ENCODE measurements at regions not wholly inside any gene's neighbourhood (a gene's known extent, or its start where the extent isn't known, plus 50 kb on each side); places are given as distances from the start of the nearest gene placed in this dataset.
A peak's percentile ranks its signal among the peaks of the same experiment; 100 is the strongest.

GRCh38 chr2:67726416-67726815, 329.3 kb downstream of the ETAA1 start:
- TF ChIP-seq, protein P1, sequence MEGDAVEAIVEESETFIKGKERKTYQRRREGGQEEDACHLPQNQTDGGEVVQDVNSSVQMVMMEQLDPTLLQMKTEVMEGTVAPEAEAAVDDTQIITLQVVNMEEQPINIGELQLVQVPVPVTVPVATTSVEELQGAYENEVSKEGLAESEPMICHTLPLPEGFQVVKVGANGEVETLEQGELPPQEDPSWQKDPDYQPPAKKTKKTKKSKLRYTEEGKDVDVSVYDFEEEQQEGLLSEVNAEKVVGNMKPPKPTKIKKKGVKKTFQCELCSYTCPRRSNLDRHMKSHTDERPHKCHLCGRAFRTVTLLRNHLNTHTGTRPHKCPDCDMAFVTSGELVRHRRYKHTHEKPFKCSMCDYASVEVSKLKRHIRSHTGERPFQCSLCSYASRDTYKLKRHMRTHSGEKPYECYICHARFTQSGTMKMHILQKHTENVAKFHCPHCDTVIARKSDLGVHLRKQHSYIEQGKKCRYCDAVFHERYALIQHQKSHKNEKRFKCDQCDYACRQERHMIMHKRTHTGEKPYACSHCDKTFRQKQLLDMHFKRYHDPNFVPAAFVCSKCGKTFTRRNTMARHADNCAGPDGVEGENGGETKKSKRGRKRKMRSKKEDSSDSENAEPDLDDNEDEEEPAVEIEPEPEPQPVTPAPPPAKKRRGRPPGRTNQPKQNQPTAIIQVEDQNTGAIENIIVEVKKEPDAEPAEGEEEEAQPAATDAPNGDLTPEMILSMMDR (conservative IDR thresholded peaks at IDR 0.05) = no peak
- Mint-ChIP-seq H3K4me3 (no peak overlapping the region), H3K27ac (ENCODE audit: unreplicated experiment) (no peak overlapping the region), H3K4me1 (peaks cover 19% of the 10 kb centered on the region), H3K27me3 (ENCODE audit: low read depth) (peaks cover 6% of the 10 kb centered on the region), H3K36me3 (ENCODE audit: low read depth) (no peaks in the 10 kb centered on the region), H3K9me3 (no peaks in the 10 kb centered on the region)
- DNase-seq (ENCODE audit: low read depth, low spot score) = no peak

DNA sequence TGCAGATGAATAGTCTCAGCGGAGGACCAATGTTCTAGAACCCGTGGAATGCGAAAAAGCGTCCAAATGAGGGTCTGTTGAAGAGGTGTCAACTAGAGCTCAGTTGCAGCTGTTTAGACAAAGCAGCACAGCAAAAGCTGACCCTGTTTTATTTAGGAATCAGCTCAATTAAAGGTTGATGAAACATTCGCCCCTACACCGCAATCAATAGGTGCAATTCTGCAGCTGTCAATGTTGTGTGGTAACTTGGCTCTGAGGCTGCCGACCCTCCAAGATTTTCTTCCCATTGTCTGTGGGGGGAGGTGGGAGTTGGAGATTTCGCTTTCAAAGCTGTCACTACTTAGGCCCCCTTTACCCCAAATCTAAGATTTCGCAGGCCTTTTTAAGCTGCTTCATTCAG, 330.0 kb downstream of the ETAA1 start:
- Mint-ChIP-seq H3K4me1 (peaks cover 19% of the 10 kb centered on the region), H3K9me3 (no peaks in the 10 kb centered on the region), H3K36me3 (ENCODE audit: low read depth) (no peaks in the 10 kb centered on the region), H3K27ac (ENCODE audit: unreplicated experiment) (no peak overlapping the region), H3K27me3 (ENCODE audit: low read depth) (peaks cover 6% of the 10 kb centered on the region), H3K4me3 (no peak overlapping the region)
- DNase-seq (ENCODE audit: low read depth, low spot score) = no peak
- TF ChIP-seq, protein P1 (conservative IDR thresholded peaks at IDR 0.05) = no peak

DNA sequence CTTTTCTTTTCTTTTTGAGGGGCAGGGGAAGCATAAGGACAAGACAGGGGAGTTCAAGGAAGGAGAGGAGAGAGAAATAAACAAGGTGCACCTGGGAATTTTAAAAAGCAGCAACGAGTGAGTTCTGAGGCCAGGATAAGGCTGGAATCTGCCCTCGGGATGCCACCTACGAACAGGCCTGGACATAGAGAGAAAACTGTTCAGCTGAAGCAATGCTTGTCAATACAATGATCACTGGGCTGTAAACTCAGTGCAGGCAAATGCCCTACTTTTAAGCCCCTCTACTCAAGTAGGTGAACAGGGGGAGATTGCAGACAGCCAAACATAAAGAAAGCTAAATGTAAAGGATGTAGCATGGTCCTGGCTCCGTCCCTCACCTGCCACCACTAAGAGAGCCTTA, 330.5 kb downstream of the ETAA1 start:
- H3K4me3 Mint-ChIP-seq = no peak overlapping the region

GRCh38 chr2:67729474-67729873, 332.3 kb downstream of the ETAA1 start:
- TF ChIP-seq, protein P1 (conservative IDR thresholded peaks at IDR 0.05) = no peak
- H3K36me3 Mint-ChIP-seq (ENCODE audit: low read depth) = no peaks in the 10 kb centered on the region
- H3K4me3 Mint-ChIP-seq = no peak overlapping the region
- H3K4me1 Mint-ChIP-seq = peaks cover 19% of the 10 kb centered on the region
- H3K27me3 Mint-ChIP-seq (ENCODE audit: low read depth) = peaks cover 5% of the 10 kb centered on the region
- H3K9me3 Mint-ChIP-seq = no peaks in the 10 kb centered on the region
- H3K27ac Mint-ChIP-seq (ENCODE audit: unreplicated experiment) = no peak overlapping the region
- no peak for DNase-seq (ENCODE audit: low read depth, low spot score)

More for the DNA sequence above, 330.5 kb downstream of the ETAA1 start:
- DNase-seq (ENCODE audit: low read depth, low spot score) = no peak
- Mint-ChIP-seq H3K4me1 (peaks cover 19% of the 10 kb centered on the region), H3K9me3 (no peaks in the 10 kb centered on the region), H3K27me3 (ENCODE audit: low read depth) (peaks cover 6% of the 10 kb centered on the region), H3K27ac (ENCODE audit: unreplicated experiment) (no peak overlapping the region), H3K36me3 (ENCODE audit: low read depth) (no peaks in the 10 kb centered on the region)
- TF ChIP-seq, protein P1 (conservative IDR thresholded peaks at IDR 0.05) = no peak

- no peak overlapping the region for H3K4me3 Mint-ChIP-seq
- TF ChIP-seq, protein P1 (conservative IDR thresholded peaks at IDR 0.05) = peak; percentile 36
- DNase-seq (ENCODE audit: low read depth, low spot score) = peak; percentile 1
- H3K9me3 Mint-ChIP-seq = peaks cover 1% of the 10 kb centered on the region
- peaks cover 6% of the 10 kb centered on the region for H3K27me3 Mint-ChIP-seq (ENCODE audit: low read depth)
- no peaks in the 10 kb centered on the region for H3K4me1 Mint-ChIP-seq
- no peaks in the 10 kb centered on the region for H3K36me3 Mint-ChIP-seq (ENCODE audit: low read depth)
- H3K27ac Mint-ChIP-seq (ENCODE audit: unreplicated experiment) = no peak overlapping the region
Measured at GRCh38 chr2:67733517-67733916, 329.3 kb downstream of the C1D start.

DNA sequence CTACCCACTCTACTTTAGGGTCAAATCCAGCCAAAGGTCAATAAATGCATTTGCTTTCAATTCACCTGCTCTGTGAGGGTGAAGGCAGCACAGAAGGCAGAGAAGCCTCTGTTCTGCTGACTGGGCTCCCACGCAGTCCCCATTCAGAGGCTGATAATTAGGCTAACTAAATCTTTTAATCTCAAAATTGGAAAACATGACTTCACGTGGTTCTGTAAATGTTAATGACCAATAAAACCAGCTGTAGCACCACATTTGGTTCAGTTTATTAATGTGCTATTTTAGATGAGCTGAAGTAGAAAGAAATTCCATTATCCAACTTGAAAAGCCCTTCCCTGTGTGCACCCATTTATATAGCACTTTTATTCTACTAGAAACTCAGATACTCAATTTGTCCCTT, 310.6 kb downstream of the C1D start:
- TF ChIP-seq, protein P1 (conservative IDR thresholded peaks at IDR 0.05) = no peak
- no peaks in the 10 kb centered on the region for H3K4me1 Mint-ChIP-seq
- H3K4me3 Mint-ChIP-seq = no peak overlapping the region
- peaks cover 2% of the 10 kb centered on the region for H3K9me3 Mint-ChIP-seq
- DNase-seq (ENCODE audit: low read depth, low spot score) = no peak
- no peak overlapping the region for H3K27ac Mint-ChIP-seq (ENCODE audit: unreplicated experiment)
- peaks cover 6% of the 10 kb centered on the region for H3K27me3 Mint-ChIP-seq (ENCODE audit: low read depth)
- H3K36me3 Mint-ChIP-seq (ENCODE audit: low read depth) = peaks cover 2% of the 10 kb centered on the region
